Loucy (cell line): ENCODE measurements at regions not wholly inside any gene's neighbourhood (a gene's known extent, or its start where the extent isn't known, plus 50 kb on each side); places are given as distances from the start of the nearest gene placed in this dataset.

ENCODE experiments used
- H2AFZ ChIP-seq: fragments of 200-600 bp; sonication (generic); 2 replicates; pipeline ENCODE4 v1.6.0; 2016; ENCODE audit warnings: antibody characterized with exemption, mild to moderate bottlenecking, low read length, moderate library complexity
- H3F3A ChIP-seq: fragments of 200-600 bp; 2 replicates; pipeline ENCODE4 v1.6.0; 2016; ENCODE audit warnings: antibody characterized with exemption, low read depth, mild to moderate bottlenecking
- H3K27me3 ChIP-seq: fragments of 200-600 bp; sonication (generic); 2 replicates; pipeline ENCODE4 v1.6.1; 2014; ENCODE audit warnings: low read length, mild to moderate bottlenecking; ENCODE audit not compliant: insufficient read depth, poor library complexity, severe bottlenecking
- H3K36me3 ChIP-seq: fragments of 200-600 bp; sonication (generic); 2 replicates; pipeline ENCODE4 v1.6.1; 2016; ENCODE audit warnings: low read length; ENCODE audit not compliant: insufficient read depth
- H3K4me1 ChIP-seq: fragments of 200-600 bp; sonication (generic); 2 replicates; pipeline ENCODE4 v1.5.1; 2014; ENCODE audit warnings: low read length, mild to moderate bottlenecking; ENCODE audit not compliant: insufficient read depth, poor library complexity, severe bottlenecking
- H3K4me2 ChIP-seq: fragments of 200-600 bp; sonication (generic); 2 replicates; pipeline ENCODE4 v1.6.0; 2014; ENCODE audit warnings: antibody characterized with exemption, low read length, low read depth, mild to moderate bottlenecking; ENCODE audit not compliant: poor library complexity, severe bottlenecking
- H3K4me3 ChIP-seq: fragments of 200-600 bp; sonication (generic); 2 replicates; pipeline ENCODE4 v1.5.1; 2014; ENCODE audit warnings: low read length, mild to moderate bottlenecking, mixed read lengths; ENCODE audit not compliant: poor library complexity, severe bottlenecking
- H3K79me2 ChIP-seq: fragments of 200-600 bp; sonication (generic); 2 replicates; pipeline ENCODE4 v1.6.1; 2014; ENCODE audit warnings: low read length; ENCODE audit not compliant: insufficient read depth
- H3K9ac ChIP-seq: fragments of 200-600 bp; sonication (generic); 2 replicates; pipeline ENCODE4 v1.6.0; 2014; ENCODE audit warnings: mild to moderate bottlenecking, low read depth, low read length, moderate library complexity; ENCODE audit not compliant: poor library complexity, severe bottlenecking
- H3K9me2 ChIP-seq: fragments of 200-600 bp; sonication (generic); replicated peaks from 2 replicates; pipeline ENCODE4 v1.6.1; 2016; ENCODE audit warnings: low read depth, low read length, mixed read lengths
- H3K9me3 ChIP-seq: fragments of 200-600 bp; sonication (generic); 2 replicates; pipeline ENCODE4 v1.6.1; 2014; ENCODE audit warnings: mild to moderate bottlenecking, antibody characterized with exemption, low read length, low read depth; ENCODE audit not compliant: insufficient read depth
- H4K20me1 ChIP-seq: fragments of 200-600 bp; sonication (generic); 2 replicates; pipeline ENCODE4 v1.6.0; 2014; ENCODE audit warnings: antibody characterized with exemption, low read length, mild to moderate bottlenecking; ENCODE audit not compliant: insufficient read depth, poor library complexity, severe bottlenecking
- EZH2phosphoT487 ChIP-seq: fragments of 200-600 bp; IDR thresholded peaks from 2 replicates; pipeline ENCODE4 v1.6.1; 2018; ENCODE audit warnings: antibody characterized with exemption, mild to moderate bottlenecking, moderate library complexity, borderline replicate concordance
- TF ChIP-seq, protein P1 (sequence below): fragments of 200-600 bp; sonication (generic); conservative IDR thresholded peaks from 2 replicates; pipeline ENCODE4 v1.5.1; 2014; ENCODE audit warnings: mild to moderate bottlenecking, antibody characterized with exemption, low read length

DNA sequence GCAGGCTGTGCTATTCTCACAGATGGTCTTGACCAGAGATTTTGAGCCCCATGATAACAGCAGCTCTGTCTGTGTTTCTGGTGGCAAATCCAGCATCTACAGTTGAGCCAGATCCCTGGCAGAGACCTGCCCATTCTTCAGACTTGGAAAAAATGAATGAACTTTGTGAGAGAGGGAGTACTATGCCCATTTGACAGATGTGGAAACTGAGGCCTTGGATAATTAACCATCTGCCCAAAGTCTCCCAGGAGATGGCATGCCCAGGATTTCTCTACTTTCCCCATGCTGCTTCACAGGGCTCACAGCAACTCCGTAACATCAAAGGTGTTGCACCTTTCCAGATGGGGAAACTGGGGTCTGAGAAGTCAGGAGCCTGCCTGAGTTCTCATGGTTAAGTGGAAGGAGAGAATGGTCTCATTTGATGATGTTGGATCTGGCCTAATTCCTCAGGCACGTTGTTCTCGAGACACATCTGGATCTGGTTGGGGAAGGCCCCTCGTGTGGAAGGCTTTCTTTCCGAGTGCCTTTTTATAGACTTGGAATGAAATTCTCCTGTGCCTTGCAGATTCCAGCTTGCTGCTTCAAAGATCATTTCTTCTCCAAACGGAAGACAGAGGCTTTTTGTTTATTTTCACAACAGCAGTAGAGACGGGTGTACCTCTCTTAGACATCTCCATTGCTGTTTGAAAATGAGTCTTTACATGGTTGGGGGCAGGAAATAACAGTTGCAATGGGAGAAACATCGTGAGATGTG is 73.3 kb upstream of the STX18 start:
- no peaks in the 10 kb centered on the region for H3K9me2 ChIP-seq
- H3K9me3 ChIP-seq, result no peaks in the 10 kb centered on the region
- H2AFZ ChIP-seq, result no peak overlapping the region
- no peaks in the 10 kb centered on the region for H3K4me1 ChIP-seq
- H3F3A ChIP-seq, result no peaks in the 10 kb centered on the region
- H4K20me1 ChIP-seq, result no peaks in the 10 kb centered on the region
- H3K79me2 ChIP-seq, result no peaks in the 10 kb centered on the region
- no peak for TF ChIP-seq EZH2phosphoT487
- H3K9ac ChIP-seq, result no peak overlapping the region
- no peak overlapping the region for H3K4me2 ChIP-seq
- H3K36me3 ChIP-seq, result no peaks in the 10 kb centered on the region
- H3K27me3 ChIP-seq, result no peaks in the 10 kb centered on the region
- H3K4me3 ChIP-seq, result no peak overlapping the region

DNA sequence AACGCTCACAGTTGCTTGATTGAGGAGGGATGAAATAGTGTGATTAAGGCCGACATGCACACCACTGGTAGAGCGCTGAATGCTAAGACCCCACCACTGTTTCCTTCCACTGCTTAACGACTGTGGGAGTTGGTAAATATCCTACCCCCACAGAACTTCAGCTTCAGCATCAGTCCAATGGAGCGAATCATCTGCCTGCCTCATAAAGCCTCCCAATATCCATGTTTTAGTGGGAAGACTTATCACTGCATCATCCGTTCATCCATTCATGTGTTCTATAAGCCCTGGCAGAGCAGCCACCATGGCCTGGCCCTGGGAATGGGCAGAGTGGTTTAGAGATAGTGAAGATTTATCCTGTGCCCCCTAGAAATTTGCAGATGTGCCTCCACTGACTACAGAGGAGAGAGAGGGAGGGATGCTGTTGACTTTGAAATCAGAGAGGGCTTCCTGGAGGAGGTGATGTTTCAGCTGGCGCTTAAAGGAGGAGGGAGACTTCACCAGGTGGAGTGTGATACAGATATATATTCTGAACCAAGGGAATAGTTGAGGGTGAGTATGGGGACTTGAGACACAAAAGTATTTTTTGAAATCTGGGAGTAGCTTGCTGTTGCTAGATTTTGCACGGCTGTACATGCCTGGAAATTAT is 71.9 kb upstream of the STX18 start:
- Histone ChIP-seq H3F3A (no peaks in the 10 kb centered on the region), H3K4me2 (no peak overlapping the region), H4K20me1 (no peaks in the 10 kb centered on the region), H3K36me3 (no peaks in the 10 kb centered on the region), H3K9ac (no peak overlapping the region), H3K4me3 (no peak overlapping the region), H3K9me3 (no peaks in the 10 kb centered on the region), H3K9me2 (no peaks in the 10 kb centered on the region), H2AFZ (no peak overlapping the region), H3K79me2 (no peaks in the 10 kb centered on the region), H3K4me1 (no peaks in the 10 kb centered on the region), H3K27me3 (no peaks in the 10 kb centered on the region)
- TF ChIP-seq EZH2phosphoT487, result no peak
- TF ChIP-seq, protein P1, sequence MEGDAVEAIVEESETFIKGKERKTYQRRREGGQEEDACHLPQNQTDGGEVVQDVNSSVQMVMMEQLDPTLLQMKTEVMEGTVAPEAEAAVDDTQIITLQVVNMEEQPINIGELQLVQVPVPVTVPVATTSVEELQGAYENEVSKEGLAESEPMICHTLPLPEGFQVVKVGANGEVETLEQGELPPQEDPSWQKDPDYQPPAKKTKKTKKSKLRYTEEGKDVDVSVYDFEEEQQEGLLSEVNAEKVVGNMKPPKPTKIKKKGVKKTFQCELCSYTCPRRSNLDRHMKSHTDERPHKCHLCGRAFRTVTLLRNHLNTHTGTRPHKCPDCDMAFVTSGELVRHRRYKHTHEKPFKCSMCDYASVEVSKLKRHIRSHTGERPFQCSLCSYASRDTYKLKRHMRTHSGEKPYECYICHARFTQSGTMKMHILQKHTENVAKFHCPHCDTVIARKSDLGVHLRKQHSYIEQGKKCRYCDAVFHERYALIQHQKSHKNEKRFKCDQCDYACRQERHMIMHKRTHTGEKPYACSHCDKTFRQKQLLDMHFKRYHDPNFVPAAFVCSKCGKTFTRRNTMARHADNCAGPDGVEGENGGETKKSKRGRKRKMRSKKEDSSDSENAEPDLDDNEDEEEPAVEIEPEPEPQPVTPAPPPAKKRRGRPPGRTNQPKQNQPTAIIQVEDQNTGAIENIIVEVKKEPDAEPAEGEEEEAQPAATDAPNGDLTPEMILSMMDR, result no peak

DNA sequence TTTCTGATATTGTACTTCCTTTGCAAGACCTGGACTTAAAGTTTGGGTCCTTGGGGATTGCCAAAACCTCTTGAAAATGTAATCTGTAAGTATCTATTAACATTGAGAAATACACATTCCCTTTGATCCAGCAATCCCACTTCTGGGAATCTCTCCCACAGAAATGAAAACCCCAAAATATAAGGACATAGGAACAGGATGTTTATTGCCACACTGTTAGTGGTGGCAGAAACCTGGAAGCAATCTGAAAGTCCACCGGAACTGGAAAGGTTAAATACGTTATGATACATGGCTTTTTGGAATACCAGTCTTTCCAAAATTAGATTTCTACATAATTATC is 71.2 kb upstream of the STX18 start:
- TF ChIP-seq, protein P1, result no peak
- TF ChIP-seq EZH2phosphoT487, result no peak
- Histone ChIP-seq H3K4me2 (no peak overlapping the region), H3K79me2 (no peaks in the 10 kb centered on the region), H2AFZ (no peak overlapping the region), H3K4me1 (no peaks in the 10 kb centered on the region), H4K20me1 (no peaks in the 10 kb centered on the region), H3K9me2 (no peaks in the 10 kb centered on the region), H3K9ac (no peak overlapping the region), H3K4me3 (no peak overlapping the region), H3K9me3 (no peaks in the 10 kb centered on the region), H3F3A (no peaks in the 10 kb centered on the region), H3K27me3 (no peaks in the 10 kb centered on the region), H3K36me3 (no peaks in the 10 kb centered on the region)

DNA sequence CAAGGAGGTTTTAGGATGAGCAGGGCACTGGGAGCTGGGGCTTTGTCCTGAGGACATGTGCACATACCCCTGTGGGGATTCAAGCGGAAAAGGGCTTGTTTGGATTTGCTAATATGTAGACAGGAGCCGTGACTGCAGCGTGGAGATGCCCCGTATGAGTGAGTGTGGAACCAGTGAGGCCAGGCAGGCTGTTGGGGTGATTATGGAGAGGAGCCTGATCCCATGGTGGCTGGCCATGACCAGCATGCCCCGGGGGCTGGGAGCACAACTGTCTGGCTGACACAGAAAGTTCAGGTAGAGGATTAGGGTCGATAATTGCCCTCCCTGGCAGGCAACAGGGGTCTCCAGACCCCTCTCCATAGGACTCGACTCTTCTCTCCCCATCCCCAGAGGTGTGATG is 68.8 kb upstream of the STX18 start:
- H4K20me1 ChIP-seq, result no peaks in the 10 kb centered on the region
- H3K36me3 ChIP-seq, result no peaks in the 10 kb centered on the region
- no peak overlapping the region for H3K4me2 ChIP-seq
- no peaks in the 10 kb centered on the region for H3F3A ChIP-seq
- no peaks in the 10 kb centered on the region for H3K27me3 ChIP-seq
- no peaks in the 10 kb centered on the region for H3K79me2 ChIP-seq
- no peaks in the 10 kb centered on the region for H3K9me2 ChIP-seq
- H3K4me1 ChIP-seq, result no peaks in the 10 kb centered on the region
- TF ChIP-seq EZH2phosphoT487, result no peak
- TF ChIP-seq, protein P1, result no peak
- H3K4me3 ChIP-seq, result no peak overlapping the region
- no peak overlapping the region for H2AFZ ChIP-seq
- no peak overlapping the region for H3K9ac ChIP-seq
- H3K9me3 ChIP-seq, result no peaks in the 10 kb centered on the region
